Mesothelial cell of epicardium (in vitro differentiated cells): ENCODE measurements at regions not wholly inside any gene's neighbourhood (a gene's known extent, or its start where the extent isn't known, plus 50 kb on each side); places are given as distances from the start of the nearest gene placed in this dataset.

Experiments used
- DNase-seq, 2 experiments: peaks; one replicate each; pipeline ENCODE4 v3.0.0; 2021; ENCODE audit warnings: low spot score in 2 of 2; ENCODE audit not compliant: unreplicated experiment in 2 of 2
- H3K27ac Mint-ChIP-seq: 2 replicates; pipeline ENCODE4 v1.8.0; 2021; ENCODE audit warnings: mixed read lengths
- H3K27me3 Mint-ChIP-seq: 2 replicates; pipeline ENCODE4 v1.8.0; 2021; ENCODE audit warnings: low read depth, mixed read lengths
- H3K36me3 Mint-ChIP-seq: 2 replicates; pipeline ENCODE4 v1.8.0; 2021; ENCODE audit warnings: mixed read lengths
- H3K4me1 Mint-ChIP-seq: 2 replicates; pipeline ENCODE4 v1.8.0; 2021; ENCODE audit warnings: mixed read lengths
- H3K4me3 Mint-ChIP-seq: 2 replicates; pipeline ENCODE4 v1.8.0; 2021; ENCODE audit warnings: mild to moderate bottlenecking, moderate library complexity, mixed read lengths
- H3K9me3 Mint-ChIP-seq: 2 replicates; pipeline ENCODE4 v1.8.0; 2021; ENCODE audit warnings: mixed read lengths
- CTCF ChIP-seq: fragments of 200-600 bp; sonication (generic); IDR thresholded peaks from one replicate; pipeline ENCODE4 v1.5.0; 2021; ENCODE audit warnings: antibody characterized with exemption; ENCODE audit not compliant: unreplicated experiment

GRCh38 chr3:144141074-144141473 lies 169.5 kb downstream of the DIPK2A start:
- peaks cover 18% of the 10 kb centered on the region for H3K4me1 Mint-ChIP-seq
- no peaks in the 10 kb centered on the region for H3K36me3 Mint-ChIP-seq
- no peak for DNase-seq
- peaks cover 20% of the 10 kb centered on the region for H3K9me3 Mint-ChIP-seq
- no peak for TF ChIP-seq CTCF
- H3K27me3 Mint-ChIP-seq, result no peaks in the 10 kb centered on the region
- H3K27ac Mint-ChIP-seq, result no peak overlapping the region
- H3K4me3 Mint-ChIP-seq, result no peak overlapping the region

- Mint-ChIP-seq H3K36me3 (no peaks in the 10 kb centered on the region), H3K4me3 (no peak overlapping the region), H3K9me3 (peaks cover 20% of the 10 kb centered on the region), H3K27me3 (no peaks in the 10 kb centered on the region), H3K4me1 (peaks cover 18% of the 10 kb centered on the region), H3K27ac (peak overlapping the region; percentile 74)
- TF ChIP-seq CTCF, result no peak
- DNase-seq, result no peak
Observed at GRCh38 chr3:144141496-144141895, 169.9 kb downstream of the DIPK2A start.

DNA sequence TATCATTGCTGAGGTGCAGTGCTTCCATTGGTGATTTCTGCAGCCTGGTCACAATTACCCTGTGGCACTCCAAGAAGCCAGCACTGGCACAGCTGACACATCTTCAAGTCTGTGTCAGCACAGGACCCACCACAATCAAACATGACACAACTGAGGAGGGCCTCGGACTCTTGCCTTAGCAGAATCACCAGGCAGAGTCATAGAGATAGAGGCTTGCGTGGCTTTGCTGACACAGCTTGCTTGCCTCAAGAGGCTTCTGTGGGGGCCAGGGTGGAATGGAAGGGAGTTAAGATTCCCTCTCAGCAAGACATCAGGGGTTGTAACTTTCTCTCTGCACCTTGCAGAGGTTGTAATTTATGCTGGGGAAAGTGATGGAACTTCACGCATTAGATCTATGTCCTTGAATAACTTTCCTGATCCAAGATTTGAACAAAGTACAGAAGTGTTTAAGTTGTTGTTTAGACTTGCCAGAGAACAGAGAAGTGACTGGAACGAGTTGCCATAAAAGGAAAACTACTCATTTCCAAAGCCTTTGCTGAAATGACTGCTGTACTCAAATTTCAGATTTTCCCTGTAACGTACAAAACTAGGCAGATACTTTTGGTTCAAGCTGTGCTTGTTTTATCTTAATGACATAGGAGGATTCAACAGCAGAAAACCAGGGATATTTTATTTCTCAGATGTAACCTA lies 170.7 kb downstream of the DIPK2A start:
- Mint-ChIP-seq H3K9me3 (peaks cover 17% of the 10 kb centered on the region), H3K4me3 (no peak overlapping the region), H3K27me3 (no peaks in the 10 kb centered on the region), H3K36me3 (no peaks in the 10 kb centered on the region), H3K27ac (peak overlapping the region; percentile 74), H3K4me1 (peaks cover 18% of the 10 kb centered on the region)
- DNase-seq, result no peak
- TF ChIP-seq CTCF, result no peak

GRCh38 chr3:144148356-144148755 lies 176.7 kb downstream of the DIPK2A start:
- H3K36me3 Mint-ChIP-seq, result no peaks in the 10 kb centered on the region
- H3K4me1 Mint-ChIP-seq, result no peaks in the 10 kb centered on the region
- no peak for DNase-seq
- TF ChIP-seq CTCF, result no peak
- H3K27ac Mint-ChIP-seq, result no peak overlapping the region
- no peak overlapping the region for H3K4me3 Mint-ChIP-seq
- no peaks in the 10 kb centered on the region for H3K9me3 Mint-ChIP-seq
- no peaks in the 10 kb centered on the region for H3K27me3 Mint-ChIP-seq

- peaks cover 9% of the 10 kb centered on the region for H3K9me3 Mint-ChIP-seq
Observed at GRCh38 chr3:144151983-144152382, 180.4 kb downstream of the DIPK2A start.

More at GRCh38 chr3:144151983-144152382, 180.4 kb downstream of the DIPK2A start:
- H3K4me3 Mint-ChIP-seq, result no peak overlapping the region
- no peak overlapping the region for H3K27ac Mint-ChIP-seq
- H3K36me3 Mint-ChIP-seq, result no peaks in the 10 kb centered on the region
- DNase-seq, result no peak
- no peaks in the 10 kb centered on the region for H3K4me1 Mint-ChIP-seq
- no peak for TF ChIP-seq CTCF
- no peaks in the 10 kb centered on the region for H3K27me3 Mint-ChIP-seq
